AG04449 (cell line): ENCODE measurements at regions not wholly inside any gene's neighbourhood (a gene's known extent, or its start where the extent isn't known, plus 50 kb on each side); places are given as distances from the start of the nearest gene placed in this dataset.

Source experiments
- CTCF ChIA-PET: fragments of 350-600 bp; formaldehyde crosslinking; extraction: SDS; loops from one replicate; lab custom pipeline; 2021; ENCODE audit warnings: antibody characterized with exemption; lab: Yijun Ruan, JAX
- POLR2A ChIA-PET: fragments of 400-600, 350-600 bp; formaldehyde crosslinking; extraction: SDS; loops from one replicate; lab custom pipeline; 2020; ENCODE audit warnings: antibody characterized with exemption, inconsistent platforms; lab: Yijun Ruan, JAX
- DNase-seq: peaks from one replicate; pipeline ENCODE4 v3.0.0-alpha.2; 2010; ENCODE audit warnings: low read depth, low spot score
- H3K4me3 ChIP-seq: 2 replicates; pipeline ENCODE4 v1.5.1; 2011; ENCODE audit warnings: low read depth, mild to moderate bottlenecking, control low read depth, low read length
- TF ChIP-seq, protein P1 (sequence below): IDR thresholded peaks from one replicate; pipeline ENCODE4 v1.5.1; 2011; ENCODE audit warnings: mild to moderate bottlenecking, moderate library complexity, low read length, control low read depth, inconsistent platforms; ENCODE audit not compliant: insufficient read depth; ENCODE audit errors: missing control alignments

DNA sequence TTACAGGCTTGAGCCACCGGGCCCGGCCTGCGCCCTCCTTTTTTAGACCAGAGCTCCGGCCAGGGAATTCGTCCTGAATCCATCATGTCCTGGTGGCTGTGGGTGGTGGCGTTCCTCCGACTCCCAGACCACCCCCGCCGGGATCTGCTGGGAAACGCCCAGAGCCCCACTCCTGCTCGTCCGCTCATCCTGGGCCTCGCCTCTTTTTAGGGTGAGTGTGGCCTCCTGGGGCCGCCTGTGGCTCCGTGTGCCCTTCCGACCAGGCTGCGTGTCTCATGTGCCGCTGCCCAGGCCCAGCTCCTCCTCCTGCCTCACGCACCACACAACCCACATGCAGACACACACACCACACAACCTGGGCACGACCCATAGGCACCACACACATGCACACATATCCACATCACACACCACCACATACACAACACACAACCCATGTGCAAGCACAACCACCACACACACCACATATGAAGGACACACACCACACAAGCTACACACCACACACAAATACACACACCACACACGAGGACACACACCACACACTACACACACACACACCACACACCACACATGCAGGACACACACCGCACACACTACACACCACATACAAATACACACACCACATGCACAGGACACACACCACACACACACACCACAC is 946.2 kb downstream of the BRD1 start:
- POLR2A ChIA-PET: no interaction called here
- CTCF ChIA-PET: no interaction called here
- no peak overlapping the region for H3K4me3 ChIP-seq
- no peak for DNase-seq
- TF ChIP-seq, protein P1, sequence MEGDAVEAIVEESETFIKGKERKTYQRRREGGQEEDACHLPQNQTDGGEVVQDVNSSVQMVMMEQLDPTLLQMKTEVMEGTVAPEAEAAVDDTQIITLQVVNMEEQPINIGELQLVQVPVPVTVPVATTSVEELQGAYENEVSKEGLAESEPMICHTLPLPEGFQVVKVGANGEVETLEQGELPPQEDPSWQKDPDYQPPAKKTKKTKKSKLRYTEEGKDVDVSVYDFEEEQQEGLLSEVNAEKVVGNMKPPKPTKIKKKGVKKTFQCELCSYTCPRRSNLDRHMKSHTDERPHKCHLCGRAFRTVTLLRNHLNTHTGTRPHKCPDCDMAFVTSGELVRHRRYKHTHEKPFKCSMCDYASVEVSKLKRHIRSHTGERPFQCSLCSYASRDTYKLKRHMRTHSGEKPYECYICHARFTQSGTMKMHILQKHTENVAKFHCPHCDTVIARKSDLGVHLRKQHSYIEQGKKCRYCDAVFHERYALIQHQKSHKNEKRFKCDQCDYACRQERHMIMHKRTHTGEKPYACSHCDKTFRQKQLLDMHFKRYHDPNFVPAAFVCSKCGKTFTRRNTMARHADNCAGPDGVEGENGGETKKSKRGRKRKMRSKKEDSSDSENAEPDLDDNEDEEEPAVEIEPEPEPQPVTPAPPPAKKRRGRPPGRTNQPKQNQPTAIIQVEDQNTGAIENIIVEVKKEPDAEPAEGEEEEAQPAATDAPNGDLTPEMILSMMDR: no peak

GRCh38 chr22:48880749-48881148 is 946.9 kb downstream of the BRD1 start:
- ChIA-PET CTCF (no interaction called here), POLR2A (no interaction called here)
- H3K4me3 ChIP-seq: no peak overlapping the region
- TF ChIP-seq, protein P1: no peak
- no peak for DNase-seq

DNA sequence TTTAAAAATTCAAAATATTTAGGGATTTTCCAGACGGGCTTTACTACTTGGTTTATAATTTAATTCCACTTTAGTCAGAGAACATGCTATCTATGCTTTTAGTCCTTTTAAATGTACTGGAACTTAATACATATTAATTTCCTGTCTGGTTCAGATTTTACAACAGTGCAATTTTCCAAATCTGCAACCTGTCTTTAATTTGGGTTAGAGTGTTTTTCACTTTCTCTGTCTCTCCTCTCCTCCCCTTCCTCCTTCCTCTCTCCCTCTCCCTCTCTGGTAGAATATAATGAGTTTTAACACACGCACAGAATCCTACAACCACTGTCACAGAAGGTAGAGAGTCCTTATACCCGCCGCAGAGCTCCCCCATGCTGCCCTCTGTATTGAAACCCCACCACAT is 950.7 kb downstream of the BRD1 start:
- ChIA-PET POLR2A (no interaction called here), CTCF (no interaction called here)
- TF ChIP-seq, protein P1: no peak
- no peak for DNase-seq
- no peak overlapping the region for H3K4me3 ChIP-seq

DNA sequence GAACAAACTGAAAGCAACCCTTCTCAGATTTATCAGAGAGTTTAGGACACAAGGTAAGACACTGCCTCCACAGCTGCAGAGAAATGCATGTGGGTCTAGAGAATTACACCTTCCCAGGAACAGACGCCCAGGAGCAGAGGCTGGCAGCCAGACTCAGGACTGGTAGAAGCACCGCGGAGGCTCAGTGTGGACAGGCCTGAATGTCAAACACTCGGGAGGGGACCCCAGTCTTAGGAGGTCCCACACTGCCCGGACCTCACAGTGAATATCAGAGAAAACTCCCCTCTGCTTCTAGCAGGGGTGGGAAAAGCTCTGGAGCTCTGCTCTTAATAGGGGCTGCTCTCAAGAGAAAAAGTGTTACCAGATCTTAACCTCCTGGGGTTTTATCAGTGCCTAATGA is 952.7 kb downstream of the BRD1 start:
- no peak for DNase-seq
- ChIA-PET POLR2A (no interaction called here), CTCF (no interaction called here)
- no peak overlapping the region for H3K4me3 ChIP-seq
- TF ChIP-seq, protein P1: no peak

DNA sequence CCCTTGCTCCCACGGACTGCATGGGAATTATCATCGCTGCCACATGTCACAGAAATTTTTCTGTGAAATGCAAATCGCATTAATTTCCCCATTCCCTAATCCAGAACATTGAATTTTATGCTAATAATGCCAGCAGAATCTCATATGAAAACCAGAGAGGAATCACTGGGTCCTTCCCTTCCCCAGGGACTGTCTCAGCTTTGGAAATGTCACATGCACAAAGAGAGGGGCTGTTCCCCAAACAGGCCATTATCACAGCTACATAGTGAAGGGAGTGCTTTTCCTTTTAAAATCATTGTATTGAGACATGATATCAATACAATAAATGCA is 954.5 kb downstream of the BRD1 start:
- POLR2A ChIA-PET: no interaction called here
- CTCF ChIA-PET: no interaction called here
- TF ChIP-seq, protein P1: no peak
- DNase-seq: no peak
- H3K4me3 ChIP-seq: no peak overlapping the region

DNA sequence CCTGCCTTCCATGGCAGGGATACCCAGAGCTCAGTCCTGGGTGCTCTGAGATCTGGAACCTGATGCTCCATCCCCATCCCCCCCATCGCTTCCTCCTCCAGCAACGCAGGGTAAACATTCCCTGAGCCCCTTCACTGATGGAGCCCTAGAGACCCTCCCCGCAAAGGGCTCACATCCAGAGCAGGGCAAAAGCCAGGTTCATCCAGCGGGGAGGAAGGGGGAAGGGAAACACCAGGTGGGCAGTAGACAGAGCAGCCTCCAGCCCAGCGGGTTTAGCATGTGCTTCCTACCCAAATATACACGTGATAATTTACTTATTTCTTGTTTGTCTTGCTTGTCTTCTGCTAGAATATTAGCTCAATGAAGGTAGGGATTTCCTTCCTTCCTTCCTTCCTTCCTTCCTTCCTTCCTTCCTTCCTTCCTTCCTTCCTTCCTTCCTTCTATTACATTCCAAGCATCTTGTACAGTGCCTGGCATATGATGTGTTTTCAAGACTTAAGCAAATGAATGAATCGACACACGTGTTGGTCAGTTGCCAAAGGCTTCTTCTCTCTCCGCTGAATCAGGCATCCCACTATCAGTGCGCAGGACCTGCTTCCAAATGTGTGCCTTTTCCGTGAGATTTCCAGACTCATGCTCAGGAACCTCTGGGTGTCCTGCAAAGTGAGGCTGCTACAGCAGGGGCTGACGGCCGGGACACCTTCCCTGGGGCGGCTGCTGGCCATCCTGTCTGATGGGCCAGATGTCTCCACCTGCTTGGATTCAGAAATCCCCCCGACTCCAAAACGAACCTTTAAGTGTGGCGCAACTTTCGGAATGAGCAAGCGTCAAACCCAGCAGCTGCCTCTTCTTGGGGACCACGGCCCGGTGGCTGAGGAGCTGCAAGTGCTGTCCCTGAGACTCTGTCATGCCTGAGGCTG is 955.1 kb downstream of the BRD1 start:
- ChIA-PET CTCF (no interaction called here), POLR2A (no interaction called here)
- TF ChIP-seq, protein P1: no peak
- no peak overlapping the region for H3K4me3 ChIP-seq
- no peak for DNase-seq
